ENCODE measurements at regions not wholly inside any gene's neighbourhood (a gene's known extent, or its start where the extent isn't known, plus 50 kb on each side); places are given as distances from the start of the nearest gene placed in this dataset.
"Not testable (repeated sequence)": the region's sequence is repeated elsewhere in the genome, so short reads cannot be mapped to it uniquely, and the experiment has no call there.

GRCh38 chr3:94846251-94846650 is 783.4 kb downstream of the NSUN3 start:
- not testable (repeated sequence) for DNase-seq (ENCODE audit: low spot score)

DNA sequence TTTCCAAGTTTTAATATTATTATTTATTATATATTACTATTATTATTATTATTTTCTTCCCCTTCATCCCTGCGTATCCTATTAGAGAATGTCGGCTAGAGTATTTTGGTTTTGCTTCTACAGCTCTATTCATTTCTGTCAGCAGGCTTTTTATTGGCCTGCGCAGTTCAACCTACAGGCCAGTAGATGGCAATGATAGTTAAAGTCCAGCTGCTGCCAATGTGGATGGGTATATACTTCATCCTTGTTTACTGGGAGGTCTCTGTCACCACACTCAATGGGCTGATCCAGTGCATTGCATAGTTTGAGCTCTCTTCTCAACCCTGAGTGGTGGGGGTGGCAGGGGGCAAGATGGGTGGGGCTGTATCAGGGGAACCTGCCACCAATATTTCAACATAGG is 799.8 kb downstream of the NSUN3 start:
- DNase-seq (ENCODE audit: low spot score) = no peak

DNA sequence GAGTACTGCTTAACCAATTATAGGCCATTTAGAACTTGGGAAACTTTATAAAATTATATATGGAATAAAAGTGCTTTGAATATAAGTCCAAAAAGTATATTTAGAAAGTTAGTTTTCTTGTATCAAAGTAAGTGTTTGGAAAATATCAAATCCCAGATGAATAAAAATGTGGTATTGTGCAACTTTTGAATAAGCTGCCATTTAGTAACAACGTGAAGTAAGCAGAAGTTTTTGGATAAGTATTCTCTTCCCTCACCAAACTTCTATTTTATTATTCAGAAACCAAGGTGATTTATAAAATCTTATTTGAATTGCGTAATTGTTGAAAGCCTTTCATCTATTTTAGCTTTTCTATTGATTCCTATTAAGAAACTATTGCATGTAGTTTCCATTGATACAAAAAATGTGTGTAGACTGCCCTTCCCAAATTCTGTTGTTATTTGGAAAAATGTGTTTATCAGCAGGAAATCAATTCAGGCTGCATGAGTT is 806.2 kb downstream of the NSUN3 start:
- DNase-seq (ENCODE audit: low spot score) = no peak

DNA sequence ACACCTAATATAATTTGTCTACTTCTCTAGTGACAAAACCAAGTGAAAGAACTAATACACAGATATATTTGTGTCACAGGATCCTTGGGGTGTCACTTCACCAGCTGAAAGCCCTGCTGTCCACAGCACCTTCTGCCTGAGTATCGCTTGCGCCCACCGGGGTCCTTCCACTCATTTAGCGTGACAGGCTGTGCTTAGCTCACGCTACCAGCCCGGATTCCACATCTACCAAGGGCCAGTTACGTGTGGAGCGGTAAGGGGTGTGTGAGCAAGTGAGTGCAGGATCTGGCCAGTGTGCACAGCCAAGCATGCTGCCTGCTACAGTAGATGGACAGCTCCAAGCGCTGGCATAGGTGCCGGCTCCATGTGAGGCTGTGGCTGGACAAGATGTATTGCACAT is 810.9 kb downstream of the NSUN3 start:
- DNase-seq (ENCODE audit: low spot score) = no peak

GRCh38 chr3:94875149-94875548 is 812.3 kb downstream of the NSUN3 start:
- DNase-seq (ENCODE audit: low spot score) = no peak

GRCh38 chr3:94887065-94887464 is 824.2 kb downstream of the NSUN3 start:
- no peak for DNase-seq (ENCODE audit: low spot score)

- DNase-seq (ENCODE audit: low spot score) = no peak
These were observed 834.1 kb downstream of the NSUN3 start for GRCh38 chr3:94896994-94897393.

- DNase-seq (ENCODE audit: low spot score) = no peak
These were observed 841.4 kb downstream of the NSUN3 start for GRCh38 chr3:94904156-94904674.

- no peak for DNase-seq (ENCODE audit: low spot score)
These were observed 846.9 kb downstream of the NSUN3 start for GRCh38 chr3:94909726-94910125.

DNA sequence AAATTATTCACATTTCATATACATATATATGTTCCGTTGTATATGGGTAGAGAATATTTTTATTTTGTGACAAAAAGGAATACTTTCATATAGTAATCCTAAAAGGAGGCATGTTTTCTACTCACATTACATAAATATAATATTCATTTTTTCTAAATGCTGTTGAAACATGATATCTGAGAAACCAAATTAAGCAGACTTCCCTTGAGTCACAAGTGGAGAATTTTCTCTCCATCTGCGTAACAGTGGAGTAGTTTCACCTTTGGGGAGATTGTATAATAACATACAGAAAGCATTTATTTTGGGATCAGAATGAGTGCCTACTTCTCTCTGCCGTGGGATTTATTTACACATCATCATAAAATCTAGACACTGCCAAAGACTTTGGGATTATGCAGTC is 849.8 kb downstream of the NSUN3 start:
- DNase-seq (ENCODE audit: low spot score) = no peak

DNA sequence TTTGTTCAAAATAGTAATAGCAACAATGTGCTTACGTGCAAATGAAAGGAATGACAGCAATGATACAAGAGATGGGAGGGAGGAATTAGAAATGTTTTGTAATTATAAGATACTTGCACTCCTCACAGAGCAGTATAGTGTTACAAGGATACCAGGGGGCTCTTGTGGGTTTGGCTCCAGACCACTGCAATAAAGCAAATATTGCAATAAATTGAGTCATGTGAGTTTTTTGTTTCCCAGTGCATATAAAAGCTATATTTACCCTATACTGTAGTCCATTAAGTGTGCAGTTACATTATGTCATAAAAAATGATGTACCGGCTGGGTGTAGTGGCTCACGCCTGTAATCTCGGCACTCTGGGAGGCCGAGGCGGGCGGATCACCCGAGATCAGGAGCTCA is 864.3 kb downstream of the NSUN3 start:
- DNase-seq (ENCODE audit: low spot score) = no peak

- no peak for DNase-seq (ENCODE audit: low spot score)
These were observed 866.1 kb downstream of the NSUN3 start for GRCh38 chr3:94928921-94929320.

GRCh38 chr3:94935738-94936580 is 873.1 kb downstream of the NSUN3 start:
- DNase-seq (ENCODE audit: low spot score) = no peak

DNA sequence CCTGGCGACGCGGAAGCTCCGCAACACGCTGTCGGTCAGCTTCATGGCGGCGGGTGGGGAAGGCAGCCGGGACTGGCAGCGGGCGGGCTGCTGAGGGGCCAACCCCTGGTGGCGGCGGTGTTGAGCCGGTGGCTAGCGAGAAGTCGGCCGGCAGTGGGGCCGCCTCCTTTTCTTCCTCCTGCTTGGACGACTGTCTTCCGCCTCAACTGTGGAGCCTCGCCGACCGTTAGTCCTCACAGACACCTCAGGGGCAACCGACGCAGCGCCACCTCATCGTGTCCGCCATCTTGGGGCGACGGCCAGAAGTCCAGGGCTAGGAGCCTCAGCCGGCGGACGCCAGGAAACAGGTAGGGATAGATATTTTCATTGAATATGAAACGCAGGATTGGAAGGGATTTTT is 875.1 kb downstream of the NSUN3 start:
- DNase-seq (ENCODE audit: low spot score) = no peak

DNA sequence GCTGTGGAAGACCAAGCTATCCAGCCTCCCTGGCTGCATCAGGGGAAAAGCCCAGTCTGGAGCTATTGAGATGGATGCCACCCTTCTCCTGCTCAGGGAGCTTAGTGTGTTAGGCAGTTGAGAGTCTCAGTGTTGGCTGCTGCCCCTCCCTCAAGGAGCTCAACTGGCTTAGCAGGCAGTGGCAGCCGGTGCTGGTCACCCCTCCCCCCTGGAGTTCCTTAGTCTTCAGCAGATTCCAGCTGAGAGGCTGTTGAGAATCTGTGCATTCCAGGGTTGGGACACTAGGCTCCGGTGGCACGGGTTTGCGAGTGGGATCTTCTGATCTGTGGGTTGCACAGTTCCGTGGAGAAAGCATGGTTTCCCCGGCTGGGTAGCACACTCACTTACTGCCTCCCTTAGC is 883.8 kb downstream of the NSUN3 start:
- no peak for DNase-seq (ENCODE audit: low spot score)

DNA sequence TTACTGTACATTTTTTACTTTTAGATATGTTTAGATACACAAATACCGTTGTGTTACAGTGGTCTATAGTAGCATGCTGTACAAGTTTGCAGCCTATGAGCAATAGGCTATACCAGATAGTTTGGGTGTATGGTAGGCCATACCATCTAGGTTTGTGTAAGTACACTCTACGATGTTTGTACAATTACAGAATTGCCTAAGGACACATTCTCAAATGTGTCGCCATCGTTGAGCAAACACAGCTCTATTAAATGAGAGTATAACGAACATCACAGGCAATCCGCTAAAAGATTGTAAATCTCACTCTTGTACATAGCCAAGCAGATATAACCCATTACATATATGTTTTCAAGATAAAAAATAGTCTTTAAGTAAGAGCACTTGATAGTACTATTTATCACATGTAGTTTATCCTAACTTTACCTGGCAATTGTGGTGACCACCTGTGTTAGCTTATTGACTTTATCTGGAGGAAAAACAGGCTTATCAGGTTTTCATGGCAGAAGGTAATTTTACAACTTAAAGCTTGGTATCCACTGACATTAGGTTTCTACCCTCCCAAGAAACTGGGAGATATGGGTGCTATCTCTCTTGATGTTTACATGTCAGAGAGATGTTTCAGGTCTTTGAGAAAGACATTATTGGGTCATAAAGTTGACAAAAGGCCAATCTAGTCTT is 898.7 kb downstream of the NSUN3 start:
- DNase-seq (ENCODE audit: low spot score) = no peak

- DNase-seq (ENCODE audit: low spot score) = no peak
These were observed 903.1 kb downstream of the NSUN3 start for GRCh38 chr3:94965867-94966475.

GRCh38 chr3:94967196-94967595 is 904.3 kb downstream of the NSUN3 start:
- no peak for DNase-seq (ENCODE audit: low spot score)

GRCh38 chr3:94968519-94968918 is 905.7 kb downstream of the NSUN3 start:
- DNase-seq (ENCODE audit: low spot score) = no peak

DNA sequence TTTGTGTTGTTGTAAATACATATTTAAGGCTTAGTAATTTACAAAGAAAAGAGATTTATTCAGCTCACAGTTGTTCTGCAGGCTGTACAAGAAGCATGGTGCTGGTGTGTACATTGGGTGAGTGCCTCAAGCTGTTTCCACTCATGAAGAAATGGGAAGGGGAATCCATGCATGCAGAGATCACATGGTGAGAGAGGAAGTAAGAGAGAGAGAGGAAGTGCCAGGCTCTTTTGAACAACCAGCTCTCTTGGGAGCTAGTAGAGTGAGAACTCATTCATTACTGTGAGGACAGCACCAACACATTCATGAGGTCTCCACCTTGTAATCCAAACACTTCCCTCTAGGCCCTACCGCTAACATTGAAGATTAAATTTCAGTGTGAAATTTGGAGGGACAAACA is 909.2 kb downstream of the NSUN3 start:
- no peak for DNase-seq (ENCODE audit: low spot score)

DNA sequence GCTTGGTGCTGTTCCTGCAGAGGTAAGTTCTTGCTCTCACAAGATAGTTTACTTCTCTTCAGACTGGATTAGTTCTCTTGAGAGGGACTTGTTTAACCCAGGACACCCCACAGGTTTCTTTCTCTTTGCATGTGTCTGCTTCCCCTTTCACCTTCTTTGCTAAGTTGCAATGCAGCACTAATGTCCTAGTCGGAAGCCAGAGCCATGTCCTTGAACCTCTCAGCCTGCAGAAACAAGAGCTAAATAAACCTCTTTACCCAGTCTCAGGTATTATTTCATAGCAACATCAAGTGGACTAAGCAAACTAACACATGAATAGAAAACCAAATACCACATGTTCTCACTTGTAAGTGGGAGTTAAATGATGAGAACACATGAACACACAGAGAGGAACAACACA is 915.2 kb downstream of the NSUN3 start:
- no peak for DNase-seq (ENCODE audit: low spot score)

- no peak for DNase-seq (ENCODE audit: low spot score)
These were observed 922.9 kb downstream of the NSUN3 start for GRCh38 chr3:94985778-94986177.
